A549 (cell line): ENCODE measurements at regions not wholly inside any gene's neighbourhood (a gene's known extent, or its start where the extent isn't known, plus 50 kb on each side); places are given as distances from the start of the nearest gene placed in this dataset.

Source experiments
- CEBPB ChIP-seq, 2 experiments: fragments of >200 bp in 1 of 2; sonication (Bioruptor Twin) in 1 of 2; formaldehyde crosslinking in 1 of 2; IDR thresholded peaks; 2 replicates each; pipeline ENCODE4 v1.6.1; 2012 to 2016
- EP300 ChIP-seq, 2 experiments: fragments of >200 bp; sonication (Bioruptor Twin); formaldehyde crosslinking; IDR thresholded peaks; 2 replicates in 1 of 2; 3 replicates in 1 of 2; pipeline ENCODE4 v1.6.1; 2016 to 2017
- HOXA7 ChIP-seq: fragments of 250-450 bp; sonication (Bioruptor Pico); IDR thresholded peaks from 2 replicates; pipeline ENCODE4 v1.5.0; 2020; ENCODE audit warnings: mild to moderate bottlenecking, moderate library complexity
- MAFK ChIP-seq: fragments of 450-650 bp; IDR thresholded peaks from 2 replicates; pipeline ENCODE4 v1.6.1; 2014; ENCODE audit not compliant: partially characterized antibody
- RAD21 ChIP-seq, 2 experiments: fragments of >200 bp in 1 of 2; sonication (Bioruptor Twin) in 1 of 2; formaldehyde crosslinking in 1 of 2; IDR thresholded peaks in 1 of 2; conservative IDR thresholded peaks in 1 of 2; 2 replicates in 1 of 2; 3 replicates in 1 of 2; pipeline ENCODE4 v1.6.1; 2012 to 2018; ENCODE audit warnings: inconsistent platforms in 1 of 2
- TF ChIP-seq, protein P1 (sequence below): IDR thresholded peaks from 2 replicates; pipeline ENCODE4 v1.6.1; 2012
- TF ChIP-seq, protein P2 (sequence below): fragments of >200 bp; sonication (Bioruptor Twin); formaldehyde crosslinking; IDR thresholded peaks from 3 replicates; pipeline ENCODE4 v1.5.1; 2016
- TF ChIP-seq, protein P3 (sequence below): fragments of 450-650 bp; IDR thresholded peaks from 2 replicates; pipeline ENCODE4 v1.6.1; 2014; ENCODE audit warnings: antibody characterized with exemption

DNA sequence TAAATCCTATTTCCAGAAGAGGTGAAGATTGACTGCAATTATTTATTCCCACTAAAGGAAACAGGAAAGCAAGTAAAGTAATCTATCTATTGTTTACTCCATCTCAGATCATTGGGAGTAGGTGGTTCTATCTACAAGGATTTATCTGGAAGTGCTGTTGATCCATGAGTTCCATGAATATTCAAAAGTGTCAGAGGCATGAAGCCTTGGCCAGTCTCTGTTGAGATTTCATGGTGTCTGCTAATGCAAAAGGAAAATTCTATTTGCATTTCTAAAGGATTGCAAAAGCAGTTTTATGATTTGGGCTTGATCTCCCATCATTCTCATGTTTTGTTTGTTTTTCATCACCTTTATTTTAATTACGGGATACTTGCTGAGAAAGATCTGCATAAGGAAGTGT, 102.4 kb upstream of the ST6GAL2 start:
- TF ChIP-seq CEBPB (IDR thresholded peaks at IDR 0.05) (no peak), RAD21 (conservative IDR thresholded peaks at IDR 0.05 in 1 of 2, IDR thresholded peaks at IDR 0.05 in 1 of 2) (no peak), HOXA7 (no peak), MAFK (no peak), EP300 (IDR thresholded peaks at IDR 0.05) (no peak)
- TF ChIP-seq, protein P1, sequence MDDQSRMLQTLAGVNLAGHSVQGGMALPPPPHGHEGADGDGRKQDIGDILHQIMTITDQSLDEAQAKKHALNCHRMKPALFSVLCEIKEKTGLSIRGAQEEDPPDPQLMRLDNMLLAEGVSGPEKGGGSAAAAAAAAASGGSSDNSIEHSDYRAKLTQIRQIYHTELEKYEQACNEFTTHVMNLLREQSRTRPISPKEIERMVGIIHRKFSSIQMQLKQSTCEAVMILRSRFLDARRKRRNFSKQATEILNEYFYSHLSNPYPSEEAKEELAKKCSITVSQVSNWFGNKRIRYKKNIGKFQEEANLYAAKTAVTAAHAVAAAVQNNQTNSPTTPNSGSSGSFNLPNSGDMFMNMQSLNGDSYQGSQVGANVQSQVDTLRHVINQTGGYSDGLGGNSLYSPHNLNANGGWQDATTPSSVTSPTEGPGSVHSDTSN, result no peak
- TF ChIP-seq, protein P2, sequence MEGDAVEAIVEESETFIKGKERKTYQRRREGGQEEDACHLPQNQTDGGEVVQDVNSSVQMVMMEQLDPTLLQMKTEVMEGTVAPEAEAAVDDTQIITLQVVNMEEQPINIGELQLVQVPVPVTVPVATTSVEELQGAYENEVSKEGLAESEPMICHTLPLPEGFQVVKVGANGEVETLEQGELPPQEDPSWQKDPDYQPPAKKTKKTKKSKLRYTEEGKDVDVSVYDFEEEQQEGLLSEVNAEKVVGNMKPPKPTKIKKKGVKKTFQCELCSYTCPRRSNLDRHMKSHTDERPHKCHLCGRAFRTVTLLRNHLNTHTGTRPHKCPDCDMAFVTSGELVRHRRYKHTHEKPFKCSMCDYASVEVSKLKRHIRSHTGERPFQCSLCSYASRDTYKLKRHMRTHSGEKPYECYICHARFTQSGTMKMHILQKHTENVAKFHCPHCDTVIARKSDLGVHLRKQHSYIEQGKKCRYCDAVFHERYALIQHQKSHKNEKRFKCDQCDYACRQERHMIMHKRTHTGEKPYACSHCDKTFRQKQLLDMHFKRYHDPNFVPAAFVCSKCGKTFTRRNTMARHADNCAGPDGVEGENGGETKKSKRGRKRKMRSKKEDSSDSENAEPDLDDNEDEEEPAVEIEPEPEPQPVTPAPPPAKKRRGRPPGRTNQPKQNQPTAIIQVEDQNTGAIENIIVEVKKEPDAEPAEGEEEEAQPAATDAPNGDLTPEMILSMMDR, result no peak
- TF ChIP-seq, protein P3, sequence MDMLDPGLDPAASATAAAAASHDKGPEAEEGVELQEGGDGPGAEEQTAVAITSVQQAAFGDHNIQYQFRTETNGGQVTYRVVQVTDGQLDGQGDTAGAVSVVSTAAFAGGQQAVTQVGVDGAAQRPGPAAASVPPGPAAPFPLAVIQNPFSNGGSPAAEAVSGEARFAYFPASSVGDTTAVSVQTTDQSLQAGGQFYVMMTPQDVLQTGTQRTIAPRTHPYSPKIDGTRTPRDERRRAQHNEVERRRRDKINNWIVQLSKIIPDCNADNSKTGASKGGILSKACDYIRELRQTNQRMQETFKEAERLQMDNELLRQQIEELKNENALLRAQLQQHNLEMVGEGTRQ, result no peak
